ENCODE measurements at regions not wholly inside any gene's neighbourhood (a gene's known extent, or its start where the extent isn't known, plus 50 kb on each side); places are given as distances from the start of the nearest gene placed in this dataset.

DNA sequence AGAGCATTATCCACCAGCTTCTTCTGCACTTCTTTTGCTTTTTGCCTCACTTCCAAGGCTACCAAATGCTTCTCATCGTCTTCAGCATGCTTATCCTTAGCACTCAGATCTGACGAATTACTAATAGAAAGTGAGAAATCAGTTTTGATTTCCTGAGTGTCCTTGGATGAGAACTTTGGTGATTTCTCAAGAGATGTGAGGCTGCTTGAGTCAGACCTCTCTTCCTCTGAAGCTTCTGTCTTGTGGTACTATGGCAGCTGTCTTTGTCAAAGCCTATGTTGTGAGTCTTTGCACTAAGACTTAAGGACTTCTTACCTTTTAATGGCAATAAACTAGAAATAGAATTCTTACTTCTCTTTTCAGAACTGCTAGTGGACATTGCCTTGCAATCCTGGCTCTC lies 169.9 kb downstream of the CPE start:
- Histone ChIP-seq H3K27me3 (no peaks in the 10 kb centered on the region), H3K4me1 (no peaks in the 10 kb centered on the region), H3K36me3 (no peaks in the 10 kb centered on the region), H3K27ac (no peak overlapping the region), H3K4me3 (no peak overlapping the region), H3K9me3 (no peaks in the 10 kb centered on the region)
- TF ChIP-seq POLR2A (IDR thresholded peaks at IDR 0.05) = no peak
- TF ChIP-seq, protein P1, sequence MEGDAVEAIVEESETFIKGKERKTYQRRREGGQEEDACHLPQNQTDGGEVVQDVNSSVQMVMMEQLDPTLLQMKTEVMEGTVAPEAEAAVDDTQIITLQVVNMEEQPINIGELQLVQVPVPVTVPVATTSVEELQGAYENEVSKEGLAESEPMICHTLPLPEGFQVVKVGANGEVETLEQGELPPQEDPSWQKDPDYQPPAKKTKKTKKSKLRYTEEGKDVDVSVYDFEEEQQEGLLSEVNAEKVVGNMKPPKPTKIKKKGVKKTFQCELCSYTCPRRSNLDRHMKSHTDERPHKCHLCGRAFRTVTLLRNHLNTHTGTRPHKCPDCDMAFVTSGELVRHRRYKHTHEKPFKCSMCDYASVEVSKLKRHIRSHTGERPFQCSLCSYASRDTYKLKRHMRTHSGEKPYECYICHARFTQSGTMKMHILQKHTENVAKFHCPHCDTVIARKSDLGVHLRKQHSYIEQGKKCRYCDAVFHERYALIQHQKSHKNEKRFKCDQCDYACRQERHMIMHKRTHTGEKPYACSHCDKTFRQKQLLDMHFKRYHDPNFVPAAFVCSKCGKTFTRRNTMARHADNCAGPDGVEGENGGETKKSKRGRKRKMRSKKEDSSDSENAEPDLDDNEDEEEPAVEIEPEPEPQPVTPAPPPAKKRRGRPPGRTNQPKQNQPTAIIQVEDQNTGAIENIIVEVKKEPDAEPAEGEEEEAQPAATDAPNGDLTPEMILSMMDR (IDR thresholded peaks at IDR 0.05) = no peak
- DNase-seq = no peak

DNA sequence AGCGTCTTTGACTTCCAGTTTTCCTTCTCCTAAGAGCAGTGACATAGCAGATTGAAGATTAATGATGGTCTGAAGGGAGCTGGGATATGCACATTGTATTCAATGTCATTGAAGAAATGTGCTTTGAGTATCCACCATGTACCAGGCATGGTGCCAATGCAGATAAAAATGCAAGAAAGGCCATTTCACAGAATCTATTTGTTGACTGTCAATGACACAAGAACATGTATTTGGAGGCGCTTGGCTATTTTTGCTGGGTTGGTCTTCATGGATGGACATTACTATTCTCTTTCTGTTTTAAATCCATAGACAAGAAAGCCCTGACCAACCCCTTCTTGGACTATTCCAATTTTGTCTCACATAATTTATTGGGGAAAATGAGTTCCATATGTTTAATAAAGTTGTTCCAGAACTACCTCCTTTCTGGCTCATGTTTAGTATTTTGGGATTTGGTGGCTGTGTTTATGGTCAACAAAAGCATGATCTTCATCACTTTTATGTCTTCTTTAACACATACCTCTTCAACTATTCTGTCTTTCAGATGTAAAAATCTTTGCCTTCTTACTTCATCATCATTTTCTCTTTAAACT lies 174.5 kb downstream of the CPE start:
- H3K4me1 ChIP-seq = no peaks in the 10 kb centered on the region
- DNase-seq = no peak
- H3K27me3 ChIP-seq = no peaks in the 10 kb centered on the region
- no peaks in the 10 kb centered on the region for H3K36me3 ChIP-seq
- no peak overlapping the region for H3K27ac ChIP-seq
- H3K9me3 ChIP-seq = no peaks in the 10 kb centered on the region
- TF ChIP-seq POLR2A (IDR thresholded peaks at IDR 0.05) = no peak
- TF ChIP-seq, protein P1 (IDR thresholded peaks at IDR 0.05) = no peak
- no peak overlapping the region for H3K4me3 ChIP-seq

DNA sequence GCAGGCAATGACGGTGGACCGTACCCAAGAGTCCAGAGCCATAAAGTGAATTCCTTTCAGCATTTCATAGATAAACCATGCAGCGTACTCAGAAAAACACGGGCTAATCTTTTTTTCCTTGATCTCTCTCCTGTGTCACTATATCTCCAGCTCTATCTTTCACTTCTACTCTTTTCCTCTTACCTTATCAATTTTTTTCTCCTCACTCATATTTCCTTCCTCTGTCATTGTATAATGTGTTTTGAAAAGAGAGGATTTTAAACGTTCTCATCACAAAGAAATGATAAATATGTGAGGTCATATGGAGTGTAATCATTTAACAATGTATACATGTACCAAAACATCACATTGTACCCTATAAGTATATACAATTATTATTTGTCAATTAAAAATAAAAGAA lies 176.5 kb downstream of the CPE start:
- no peak for DNase-seq
- H3K36me3 ChIP-seq = no peaks in the 10 kb centered on the region
- H3K27ac ChIP-seq = no peak overlapping the region
- TF ChIP-seq, protein P1 (IDR thresholded peaks at IDR 0.05) = no peak
- no peak for TF ChIP-seq POLR2A (IDR thresholded peaks at IDR 0.05)
- H3K27me3 ChIP-seq = no peaks in the 10 kb centered on the region
- no peaks in the 10 kb centered on the region for H3K4me1 ChIP-seq
- no peaks in the 10 kb centered on the region for H3K9me3 ChIP-seq
- no peak overlapping the region for H3K4me3 ChIP-seq

DNA sequence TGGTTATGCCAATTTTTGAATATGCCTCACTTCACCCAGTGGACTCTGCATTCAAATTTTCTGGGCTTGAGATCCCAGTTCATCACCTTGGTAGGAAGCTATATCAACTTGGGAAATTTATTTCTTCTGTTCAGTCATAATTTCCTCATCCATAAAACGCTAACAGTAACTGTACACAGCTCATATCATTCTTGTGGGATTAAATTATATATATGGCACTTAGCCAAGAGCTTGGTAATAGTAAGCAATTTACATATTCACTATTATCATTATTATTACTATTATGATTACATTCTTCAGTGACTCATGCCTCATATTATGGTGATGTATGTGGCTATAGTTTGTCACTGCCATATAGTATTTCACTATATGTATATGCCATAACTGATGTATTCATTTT lies 177.6 kb downstream of the CPE start:
- H3K27me3 ChIP-seq = no peaks in the 10 kb centered on the region
- no peak overlapping the region for H3K27ac ChIP-seq
- H3K9me3 ChIP-seq = no peaks in the 10 kb centered on the region
- no peaks in the 10 kb centered on the region for H3K36me3 ChIP-seq
- no peak overlapping the region for H3K4me3 ChIP-seq
- TF ChIP-seq POLR2A (IDR thresholded peaks at IDR 0.05) = no peak
- TF ChIP-seq, protein P1 (IDR thresholded peaks at IDR 0.05) = no peak
- no peak for DNase-seq
- no peaks in the 10 kb centered on the region for H3K4me1 ChIP-seq

DNA sequence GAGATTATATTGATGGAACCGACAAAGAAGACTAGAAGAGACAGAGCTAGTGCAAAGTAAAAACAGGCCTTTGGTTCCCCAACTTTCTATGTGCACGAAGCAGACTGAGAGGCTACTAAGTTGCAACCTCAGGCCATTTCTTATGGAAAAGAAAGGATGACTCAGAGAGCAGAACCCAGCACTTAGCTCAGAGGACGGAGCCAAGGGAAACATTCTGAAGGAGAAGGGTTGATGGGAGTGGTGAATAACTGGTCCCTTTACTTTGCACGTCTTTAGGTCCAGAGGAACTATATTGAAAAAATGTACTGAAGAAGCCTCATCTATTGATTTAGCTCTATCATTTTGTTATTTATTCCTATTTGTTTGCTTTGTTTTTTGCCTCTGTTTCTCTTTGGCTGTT lies 182.1 kb downstream of the CPE start:
- H3K9me3 ChIP-seq = no peaks in the 10 kb centered on the region

More for the DNA sequence above, 182.1 kb downstream of the CPE start:
- DNase-seq = no peak
- Histone ChIP-seq H3K4me3 (no peak overlapping the region), H3K4me1 (no peaks in the 10 kb centered on the region), H3K27me3 (no peaks in the 10 kb centered on the region), H3K36me3 (no peaks in the 10 kb centered on the region), H3K27ac (no peak overlapping the region)
- no peak for TF ChIP-seq POLR2A (IDR thresholded peaks at IDR 0.05)
- TF ChIP-seq, protein P1 (IDR thresholded peaks at IDR 0.05) = no peak

All from Peyer's patch (tissue), 4 donors.